ENCODE measurements at regions not wholly inside any gene's neighbourhood (a gene's known extent, or its start where the extent isn't known, plus 50 kb on each side); places are given as distances from the start of the nearest gene placed in this dataset.

- TF ChIP-seq ZNF142 (CRISPR knock-in tag; IDR thresholded peaks at IDR 0.05) (no peak), CENPT (CRISPR knock-in tag; IDR thresholded peaks at IDR 0.05; ENCODE audit: low read depth) (no peak), ZNF737 (CRISPR knock-in tag; IDR thresholded peaks at IDR 0.05; ENCODE audit: borderline replicate concordance) (no peak), PITX1 (CRISPR knock-in tag; IDR thresholded peaks at IDR 0.05) (no peak), ZNF607 (CRISPR knock-in tag; IDR thresholded peaks at IDR 0.05; ENCODE audit: borderline replicate concordance) (no peak), ZNF484 (CRISPR knock-in tag; IDR thresholded peaks at IDR 0.05; ENCODE audit: borderline replicate concordance, low read depth) (no peak)
Observed at GRCh38 chr14:22178333-22178839, 410.6 kb downstream of the DAD1 start (continued).

- no TSS peak for BruUV-seq (replicated peaks)
- peaks cover 21% of the 10 kb centered on the region for H3K4me1 ChIP-seq (ENCODE audit: insufficient read depth, low read length)
Observed at GRCh38 chr14:22177870-22178269, 411.2 kb downstream of the DAD1 start.

More at GRCh38 chr14:22177870-22178269, 411.2 kb downstream of the DAD1 start:
- CTCF ChIA-PET (ENCODE audit: low intra/inter-chr PET ratio, low total read pairs) = no interaction called here
- H3K36me3 ChIP-seq (replicated peaks in 1 of 2; ENCODE audit: control insufficient read depth in 1 of 2, insufficient read depth in 2 of 2, low read length in 2 of 2) = no peaks in the 10 kb centered on the region
- WGBS (ENCODE audit: low lambda C conversion rate) = 50% methylated on average over 4 of the region's 4 CpGs
- no peak overlapping the region for H3K27ac ChIP-seq (ENCODE audit: extremely low read length, insufficient read depth, low read length)
- intact Hi-C loops (cut with micrococcal nuclease; ENCODE audit: unreplicated experiment) = no loop called here
- H2AFZ ChIP-seq (ENCODE audit: low read length) = no peak overlapping the region
- H3K4me2 ChIP-seq (ENCODE audit: low read depth, low read length) = no peak overlapping the region
- no peak overlapping the region for H3K4me3 ChIP-seq (replicated peaks in 1 of 3; ENCODE audit: insufficient read depth in 1 of 3, low read depth in 2 of 3, low read length in 3 of 3)
- in situ Hi-C loops (cut with HindIII; ENCODE audit: extremely low pct_ligation_motif_present, low pct_unique_long_range_greater_than_20kb) = no loop called here
- H3K79me2 ChIP-seq (ENCODE audit: insufficient read depth, low read length) = no peaks in the 10 kb centered on the region
- DNase-seq (ENCODE audit: low spot score) (no peak), ATAC-seq (no peak), FAIRE-seq (no peak)
- no peaks in the 10 kb centered on the region for H3K9me3 ChIP-seq (ENCODE audit: low read length)
- POLR2A ChIA-PET = no interaction called here
- no peaks in the 10 kb centered on the region for H4K20me1 ChIP-seq (ENCODE audit: insufficient read depth, low read length)
- no peaks in the 10 kb centered on the region for H3K27me3 ChIP-seq (ENCODE audit: control insufficient read depth in 1 of 2, insufficient read depth in 2 of 2, low read length in 2 of 2)
- H3K9ac ChIP-seq (ENCODE audit: insufficient read depth, low read depth, low read length) = no peak overlapping the region
- no peak for TF ChIP-seq NFKBIZ (CRISPR knock-in tag; IDR thresholded peaks at IDR 0.05)
- no peak for TF ChIP-seq HOXD1 (CRISPR knock-in tag; IDR thresholded peaks at IDR 0.05)
- TF ChIP-seq FIP1L1 (IDR thresholded peaks at IDR 0.05; ENCODE audit: borderline replicate concordance, insufficient read depth, low read depth, low read length) = no peak
- TF ChIP-seq ZNF275 (CRISPR knock-in tag; IDR thresholded peaks at IDR 0.05; ENCODE audit: borderline replicate concordance) = no peak

All from HepG2 (cell line).